8988T (cell line): ENCODE measurements at regions not wholly inside any gene's neighbourhood (a gene's known extent, or its start where the extent isn't known, plus 50 kb on each side); places are given as distances from the start of the nearest gene placed in this dataset.
"Not testable (repeated sequence)": the region's sequence is repeated elsewhere in the genome, so short reads cannot be mapped to it uniquely, and the experiment has no call there.

Experiments used
- DNase-seq: peaks from one replicate; pipeline ENCODE4 v3.0.0; 2011

DNA sequence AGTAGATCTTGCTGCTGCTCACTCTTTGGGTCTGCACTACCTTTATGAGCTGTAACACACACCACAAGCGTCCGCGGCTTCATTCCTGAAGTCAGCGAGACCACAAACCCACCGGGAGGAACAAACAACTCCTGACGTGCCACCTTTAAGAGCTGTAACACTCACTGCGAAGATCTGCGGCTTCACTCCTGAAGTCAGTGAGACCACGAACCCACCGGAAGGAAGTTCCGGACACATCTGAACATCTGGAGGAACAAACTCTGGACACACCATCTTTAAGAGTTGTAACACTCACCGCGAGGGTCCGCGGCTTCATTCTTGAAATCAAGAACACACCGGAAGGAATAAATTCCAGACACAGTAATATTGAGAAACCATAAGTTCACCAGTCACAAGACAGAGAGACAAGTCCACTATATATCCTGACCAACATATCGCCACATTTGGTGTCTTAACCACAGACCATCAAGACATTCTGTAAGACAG, 58.4 kb upstream of the RNF38 start:
- not testable (repeated sequence) for DNase-seq

DNA sequence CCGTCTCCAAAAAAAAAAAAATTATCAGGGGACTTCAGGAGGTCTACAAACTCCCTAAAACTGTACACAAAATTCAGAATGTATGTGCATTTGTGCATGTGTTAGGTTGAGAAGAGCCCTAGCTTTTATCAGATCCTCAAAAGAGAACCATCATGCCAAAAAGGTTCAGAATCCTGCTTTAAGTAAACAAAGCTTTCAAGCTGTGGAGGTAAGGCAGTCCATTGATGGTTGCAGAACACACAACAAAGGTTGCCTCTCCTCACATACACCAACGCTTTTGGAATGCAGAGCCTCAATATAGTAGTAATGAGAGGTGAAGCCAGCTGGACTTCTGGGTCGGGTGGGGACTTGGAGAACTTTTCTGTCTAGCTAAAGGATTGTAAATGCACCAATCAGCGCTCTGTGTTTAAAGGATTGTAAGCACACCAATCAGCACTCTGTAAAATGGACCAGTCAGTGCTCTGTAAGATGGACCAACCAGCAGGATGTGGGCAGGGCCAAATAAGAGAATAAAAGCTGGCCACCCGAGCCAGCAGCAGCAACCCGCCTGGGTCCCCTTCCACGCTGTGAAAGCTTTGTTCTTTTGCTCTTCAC, 57.9 kb upstream of the RNF38 start:
- no peak for DNase-seq

DNA sequence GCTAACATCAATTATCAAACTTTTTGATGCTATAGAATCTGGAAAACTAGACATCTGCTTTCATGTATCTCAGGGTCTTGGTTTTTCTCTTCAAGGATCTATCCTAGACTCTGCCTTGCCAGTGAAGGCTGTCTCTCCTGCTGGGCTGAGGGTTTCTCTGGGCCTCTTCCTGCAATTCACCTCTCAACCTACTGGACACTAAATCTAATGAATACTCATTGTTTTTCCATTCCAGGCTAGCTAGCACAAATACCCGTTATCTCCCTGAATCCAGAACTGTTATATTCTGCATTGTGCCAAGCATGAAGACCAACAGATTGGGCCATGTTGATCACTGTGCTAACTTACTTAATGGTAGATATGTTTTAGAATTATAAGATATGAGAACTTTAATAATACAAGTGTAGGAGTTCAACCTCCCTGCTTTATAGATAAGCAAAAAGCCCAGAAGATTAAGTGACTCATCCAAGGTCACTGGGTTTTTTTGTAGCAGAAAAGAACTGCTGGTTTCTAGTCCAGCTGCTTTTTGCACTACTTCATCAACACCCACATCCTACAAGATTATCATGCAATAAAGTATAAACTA, 56.5 kb upstream of the RNF38 start:
- DNase-seq = no peak

DNA sequence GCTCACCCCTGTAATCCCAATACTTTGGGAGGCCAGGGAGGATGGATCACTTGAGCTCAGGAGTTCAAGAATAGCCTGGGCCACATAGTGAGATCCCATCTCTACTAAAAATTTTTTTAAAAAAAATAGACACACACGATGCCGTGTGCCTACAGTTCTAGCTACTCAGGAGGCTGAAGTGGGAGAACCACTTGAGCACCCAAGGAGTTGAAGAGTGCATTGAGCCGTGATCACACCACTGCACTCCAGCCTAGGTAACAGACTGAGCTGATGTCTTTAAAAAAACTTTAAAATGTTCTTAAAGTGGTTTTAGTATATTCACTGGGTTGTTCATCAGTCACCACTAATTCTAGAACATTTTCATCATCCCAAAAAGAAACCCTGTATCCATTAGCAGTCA, 51.9 kb upstream of the RNF38 start:
- DNase-seq = no peak

DNA sequence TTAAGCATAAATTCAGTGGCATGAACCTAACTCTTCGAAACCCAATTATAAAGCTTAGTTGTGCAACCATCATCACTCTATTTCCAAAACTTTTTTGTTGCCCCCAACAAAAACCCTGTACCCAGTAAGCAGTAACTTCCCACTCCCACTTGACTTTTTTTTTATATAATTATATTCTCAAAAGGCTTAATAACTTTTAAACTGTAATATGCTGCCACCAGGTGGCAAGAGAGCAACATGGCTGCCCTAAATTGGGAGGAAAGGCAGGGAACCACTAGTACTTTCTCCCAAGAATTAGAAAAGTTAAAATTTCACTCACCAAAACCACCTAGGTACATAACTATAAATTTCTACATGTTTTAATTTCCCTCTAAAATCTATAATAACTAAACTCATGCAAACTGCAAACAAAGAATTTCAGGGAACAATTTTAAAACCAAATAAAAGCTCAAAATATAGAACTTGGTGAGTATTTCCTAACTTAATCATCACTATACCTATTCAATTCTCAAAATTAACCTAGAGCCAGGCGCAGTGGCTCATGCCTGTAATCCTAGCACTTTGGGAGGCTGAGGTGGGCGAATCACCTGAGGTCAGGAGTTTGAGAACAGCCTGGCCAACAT, 50.2 kb upstream of the RNF38 start:
- DNase-seq = no peak
